ENCODE measurements at regions not wholly inside any gene's neighbourhood (a gene's known extent, or its start where the extent isn't known, plus 50 kb on each side); places are given as distances from the start of the nearest gene placed in this dataset.
A peak's percentile ranks its signal among the peaks of the same experiment; 100 is the strongest.

GRCh38 chr4:24006269-24006668 is 116.4 kb upstream of the PPARGC1A start:
- H3K4me3 ChIP-seq (ENCODE audit: low read depth, low read length): no peak overlapping the region
- no peak for DNase-seq (ENCODE audit: low read depth, low spot score)
- no peak for TF ChIP-seq CTCF (IDR thresholded peaks at IDR 0.05; ENCODE audit: low read depth, low read length)
- in situ Hi-C loops (cut with HindIII; ENCODE audit: low sequenced_read_pairs): no loop called here

GRCh38 chr4:24003926-24004325 is 114.1 kb upstream of the PPARGC1A start:
- no peak overlapping the region for H3K4me3 ChIP-seq (ENCODE audit: low read depth, low read length)
- in situ Hi-C loops (cut with HindIII; ENCODE audit: low sequenced_read_pairs): no loop called here
- TF ChIP-seq CTCF (IDR thresholded peaks at IDR 0.05; ENCODE audit: low read depth, low read length): no peak
- DNase-seq (ENCODE audit: low read depth, low spot score): no peak

GRCh38 chr4:24003496-24003895 is 113.6 kb upstream of the PPARGC1A start:
- no peak for DNase-seq (ENCODE audit: low read depth, low spot score)
- no peak for TF ChIP-seq CTCF (IDR thresholded peaks at IDR 0.05; ENCODE audit: low read depth, low read length)
- in situ Hi-C loops (cut with HindIII; ENCODE audit: low sequenced_read_pairs): no loop called here
- no peak overlapping the region for H3K4me3 ChIP-seq (ENCODE audit: low read depth, low read length)

- H3K4me3 ChIP-seq (ENCODE audit: low read depth, low read length): no peak overlapping the region
- in situ Hi-C loops (cut with HindIII; ENCODE audit: low sequenced_read_pairs): no loop called here
- peak; percentile 57 for DNase-seq (ENCODE audit: low read depth, low spot score)
- TF ChIP-seq CTCF (IDR thresholded peaks at IDR 0.05; ENCODE audit: low read depth, low read length): no peak
Observed at GRCh38 chr4:24002330-24002966, 112.6 kb upstream of the PPARGC1A start.

- no peak for TF ChIP-seq CTCF (IDR thresholded peaks at IDR 0.05; ENCODE audit: low read depth, low read length)
- no peak overlapping the region for H3K4me3 ChIP-seq (ENCODE audit: low read depth, low read length)
- in situ Hi-C loops (cut with HindIII; ENCODE audit: low sequenced_read_pairs): no loop called here
- DNase-seq (ENCODE audit: low read depth, low spot score): no peak
Observed at GRCh38 chr4:24001486-24002329, 111.9 kb upstream of the PPARGC1A start.

- no peak overlapping the region for H3K4me3 ChIP-seq (ENCODE audit: low read depth, low read length)
- no peak for TF ChIP-seq CTCF (IDR thresholded peaks at IDR 0.05; ENCODE audit: low read depth, low read length)
- in situ Hi-C loops (cut with HindIII; ENCODE audit: low sequenced_read_pairs): no loop called here
- no peak for DNase-seq (ENCODE audit: low read depth, low spot score)
Observed at GRCh38 chr4:24000470-24000831, 110.6 kb upstream of the PPARGC1A start.
